HG03354 (cell line): ENCODE measurements at regions not wholly inside any gene's neighbourhood (a gene's known extent, or its start where the extent isn't known, plus 50 kb on each side); places are given as distances from the start of the nearest gene placed in this dataset.
"Not testable (repeated sequence)": the region's sequence is repeated elsewhere in the genome, so short reads cannot be mapped to it uniquely, and the experiment has no call there.

Source experiments
- ATAC-seq: cut with Tn5 transposase; IDR thresholded peaks from one replicate; pipeline ENCODE4 v1.9.1; 2021; ENCODE audit warnings: mild to moderate bottlenecking; ENCODE audit not compliant: unreplicated experiment, poor library complexity, severe bottlenecking

- no peak for ATAC-seq
Measured at GRCh38 chr12:17283563-17283962, 677.6 kb upstream of the LMO3 start.

GRCh38 chr12:17282169-17282568 is 676.2 kb upstream of the LMO3 start:
- not testable (repeated sequence) for ATAC-seq

- no peak for ATAC-seq
Measured at GRCh38 chr12:17278946-17279345, 673.0 kb upstream of the LMO3 start.

GRCh38 chr12:17276196-17276595 is 670.2 kb upstream of the LMO3 start:
- no peak for ATAC-seq

GRCh38 chr12:17266856-17267255 is 660.9 kb upstream of the LMO3 start:
- ATAC-seq = no peak

GRCh38 chr12:17264603-17265002 is 658.6 kb upstream of the LMO3 start:
- no peak for ATAC-seq

- no peak for ATAC-seq
Measured at GRCh38 chr12:17239874-17240273, 633.9 kb upstream of the LMO3 start.

GRCh38 chr12:17235996-17236395 is 630.0 kb upstream of the LMO3 start:
- ATAC-seq = no peak

- no peak for ATAC-seq
Measured at GRCh38 chr12:17215759-17216570, 610.0 kb upstream of the LMO3 start.

- ATAC-seq = peak; percentile 70
Measured at GRCh38 chr12:17214929-17215328, 609.0 kb upstream of the LMO3 start.

GRCh38 chr12:17206553-17206952 is 600.6 kb upstream of the LMO3 start:
- ATAC-seq = no peak

GRCh38 chr12:17204289-17205054 is 598.5 kb upstream of the LMO3 start:
- no peak for ATAC-seq

GRCh38 chr12:17203497-17203896 is 597.5 kb upstream of the LMO3 start:
- no peak for ATAC-seq

GRCh38 chr12:17197971-17198370 is 592.0 kb upstream of the LMO3 start:
- ATAC-seq = no peak

GRCh38 chr12:17192721-17193120 is 586.8 kb upstream of the LMO3 start:
- no peak for ATAC-seq

- peak; percentile 63 for ATAC-seq
Measured at GRCh38 chr12:17169726-17170471, 563.9 kb upstream of the LMO3 start.

- no peak for ATAC-seq
Measured at GRCh38 chr12:17159506-17160300, 553.7 kb upstream of the LMO3 start.

GRCh38 chr12:17158201-17158600 is 552.2 kb upstream of the LMO3 start:
- ATAC-seq = no peak

GRCh38 chr12:17151917-17152316 is 546.0 kb upstream of the LMO3 start:
- no peak for ATAC-seq

- no peak for ATAC-seq
Measured at GRCh38 chr12:17148706-17149105, 542.7 kb upstream of the LMO3 start.
